WERI-Rb-1 (cell line): ENCODE measurements at regions not wholly inside any gene's neighbourhood (a gene's known extent, or its start where the extent isn't known, plus 50 kb on each side); places are given as distances from the start of the nearest gene placed in this dataset.

Experiments
- DNase-seq: peaks from one replicate; pipeline ENCODE4 v3.0.0-alpha.2; 2020
- H3K27ac ChIP-seq: fragments of 250-450 bp; sonication (Bioruptor Pico); 2 replicates; pipeline ENCODE4 v1.5.1; 2020; ENCODE audit warnings: mild to moderate bottlenecking, moderate library complexity
- H3K27me3 ChIP-seq: fragments of 250-450 bp; sonication (Bioruptor Pico); 2 replicates; pipeline ENCODE4 v1.5.1; 2021; ENCODE audit warnings: mild to moderate bottlenecking, low read depth, moderate library complexity; ENCODE audit not compliant: insufficient read depth, severe bottlenecking
- H3K36me3 ChIP-seq: fragments of 250-450 bp; sonication (Bioruptor Pico); 2 replicates; pipeline ENCODE4 v1.5.1; 2020; ENCODE audit warnings: mild to moderate bottlenecking, moderate library complexity
- H3K4me3 ChIP-seq: 2 replicates; pipeline ENCODE4 v1.5.1; 2011; ENCODE audit warnings: low read depth, mild to moderate bottlenecking, control low read depth, low read length
- H3K9me3 ChIP-seq: fragments of 250-450 bp; sonication (Bioruptor Pico); 2 replicates; pipeline ENCODE4 v1.5.1; 2021; ENCODE audit warnings: mild to moderate bottlenecking, moderate library complexity; ENCODE audit not compliant: severe bottlenecking
- CTCF ChIP-seq: IDR thresholded peaks from 2 replicates; pipeline ENCODE4 v1.5.1; 2011; ENCODE audit warnings: low read depth, mild to moderate bottlenecking, control low read depth, inconsistent platforms, low read length

- Histone ChIP-seq H3K27ac (no peak overlapping the region), H3K9me3 (no peaks in the 10 kb centered on the region), H3K36me3 (no peaks in the 10 kb centered on the region), H3K27me3 (no peaks in the 10 kb centered on the region), H3K4me3 (no peak overlapping the region)
- DNase-seq: no peak
- no peak for TF ChIP-seq CTCF
Observed at GRCh38 chr9:90948156-90948555, 146.5 kb downstream of the SYK start.

- no peak overlapping the region for H3K27ac ChIP-seq
- H3K4me3 ChIP-seq: no peak overlapping the region
- no peaks in the 10 kb centered on the region for H3K9me3 ChIP-seq
- TF ChIP-seq CTCF: no peak
- H3K27me3 ChIP-seq: no peaks in the 10 kb centered on the region
- DNase-seq: no peak
- H3K36me3 ChIP-seq: no peaks in the 10 kb centered on the region
Observed at GRCh38 chr9:90950600-90950999, 149.0 kb downstream of the SYK start.

GRCh38 chr9:90953200-90953599, 151.6 kb downstream of the SYK start:
- TF ChIP-seq CTCF: no peak
- no peak overlapping the region for H3K27ac ChIP-seq
- no peak for DNase-seq

GRCh38 chr9:90953805-90954204, 152.2 kb downstream of the SYK start:
- no peak for TF ChIP-seq CTCF

More at GRCh38 chr9:90953200-90953599, 151.6 kb downstream of the SYK start:
- Histone ChIP-seq H3K36me3 (no peaks in the 10 kb centered on the region), H3K27me3 (no peaks in the 10 kb centered on the region), H3K9me3 (no peaks in the 10 kb centered on the region), H3K4me3 (no peak overlapping the region)

GRCh38 chr9:90956026-90956810, 154.6 kb downstream of the SYK start:
- DNase-seq: no peak
- no peak overlapping the region for H3K27ac ChIP-seq
- TF ChIP-seq CTCF: no peak

More at GRCh38 chr9:90953805-90954204, 152.2 kb downstream of the SYK start:
- Histone ChIP-seq H3K27ac (no peak overlapping the region), H3K27me3 (no peaks in the 10 kb centered on the region), H3K4me3 (no peak overlapping the region), H3K9me3 (no peaks in the 10 kb centered on the region), H3K36me3 (no peaks in the 10 kb centered on the region)
- DNase-seq: no peak

GRCh38 chr9:90958328-90958727, 156.7 kb downstream of the SYK start:
- no peak overlapping the region for H3K27ac ChIP-seq
- no peaks in the 10 kb centered on the region for H3K36me3 ChIP-seq
- no peak for DNase-seq
- no peaks in the 10 kb centered on the region for H3K27me3 ChIP-seq
- H3K9me3 ChIP-seq: no peaks in the 10 kb centered on the region
- no peak for TF ChIP-seq CTCF
- H3K4me3 ChIP-seq: no peak overlapping the region

More at GRCh38 chr9:90956026-90956810, 154.6 kb downstream of the SYK start:
- Histone ChIP-seq H3K9me3 (no peaks in the 10 kb centered on the region), H3K4me3 (no peak overlapping the region), H3K36me3 (no peaks in the 10 kb centered on the region), H3K27me3 (no peaks in the 10 kb centered on the region)
